OCI-LY1 (cell line): ENCODE measurements at regions not wholly inside any gene's neighbourhood (a gene's known extent, or its start where the extent isn't known, plus 50 kb on each side); places are given as distances from the start of the nearest gene placed in this dataset.

Source experiments
- H2AFZ ChIP-seq: fragments of 200-600 bp; sonication (generic), shearing (Covaris generic); 2 replicates; pipeline ENCODE4 v1.6.0; 2014; ENCODE audit warnings: antibody characterized with exemption, mild to moderate bottlenecking, low read length
- H3F3A ChIP-seq: fragments of 200-600 bp; sonication (generic), shearing (Covaris generic); 2 replicates; pipeline ENCODE4 v1.6.0; 2014; ENCODE audit warnings: mild to moderate bottlenecking, antibody characterized with exemption, low read length, moderate library complexity; ENCODE audit not compliant: insufficient read depth
- H3K27ac ChIP-seq: fragments of 200-600 bp; sonication (generic); 2 replicates; pipeline ENCODE4 v1.5.1; 2014; ENCODE audit warnings: low read length, mixed run types, mild to moderate bottlenecking, low read depth; ENCODE audit not compliant: poor library complexity, severe bottlenecking
- H3K27me3 ChIP-seq: fragments of 200-600 bp; sonication (generic); 2 replicates; pipeline ENCODE4 v1.6.0; 2014; ENCODE audit warnings: antibody characterized with exemption, mild to moderate bottlenecking, low read length, moderate library complexity; ENCODE audit not compliant: insufficient read depth
- H3K36me3 ChIP-seq: fragments of 200-600 bp; sonication (generic); 2 replicates; pipeline ENCODE4 v1.6.1; 2014; ENCODE audit warnings: mild to moderate bottlenecking, antibody characterized with exemption, low read length, moderate library complexity, mixed read lengths; ENCODE audit not compliant: insufficient read depth
- H3K4me1 ChIP-seq: fragments of 200-600 bp; sonication (generic); 2 replicates; pipeline ENCODE4 v1.5.1; 2014; ENCODE audit warnings: mild to moderate bottlenecking, low read length, moderate library complexity; ENCODE audit not compliant: insufficient read depth, severe bottlenecking
- H3K4me2 ChIP-seq: fragments of 200-600 bp; sonication (generic), shearing (Covaris generic); 2 replicates; pipeline ENCODE4 v1.6.1; 2014; ENCODE audit warnings: low read length
- H3K4me3 ChIP-seq: fragments of 200-600 bp; sonication (generic); 2 replicates; pipeline ENCODE4 v1.5.1; 2014; ENCODE audit warnings: low read length, low read depth, mild to moderate bottlenecking, mixed read lengths; ENCODE audit not compliant: poor library complexity, severe bottlenecking
- H3K79me2 ChIP-seq: fragments of 200-600 bp; shearing (Covaris generic); 2 replicates; pipeline ENCODE4 v1.6.1; 2016; ENCODE audit warnings: mixed run types, low read length, mixed read lengths; ENCODE audit not compliant: insufficient read depth
- H3K9ac ChIP-seq: fragments of 200-600 bp; sonication (generic), shearing (Covaris generic); 2 replicates; pipeline ENCODE4 v1.6.1; 2014; ENCODE audit warnings: mild to moderate bottlenecking, low read length, mixed read lengths
- H3K9me2 ChIP-seq: fragments of 200-600 bp; sonication (generic), shearing (Covaris generic); 2 replicates; pipeline ENCODE4 v1.6.1; 2014; ENCODE audit warnings: low read depth, mild to moderate bottlenecking, low read length, mixed read lengths
- H3K9me3 ChIP-seq: fragments of 200-600 bp; shearing (Covaris generic); 2 replicates; pipeline ENCODE4 v1.6.1; 2014; ENCODE audit warnings: low read length, mixed read lengths
- H4K20me1 ChIP-seq: fragments of 200-600 bp; sonication (generic), shearing (Covaris generic); 2 replicates; pipeline ENCODE4 v1.6.0; 2016; ENCODE audit warnings: mild to moderate bottlenecking, low read length; ENCODE audit not compliant: insufficient read depth
- CTCF ChIP-seq: fragments of 200-600 bp; sonication (generic), shearing (Covaris generic); IDR thresholded peaks from 2 replicates; pipeline ENCODE4 v1.5.1; 2017; ENCODE audit warnings: mild to moderate bottlenecking, antibody characterized with exemption, low read length, moderate library complexity, mixed read lengths
- EZH2 ChIP-seq: fragments of 200-600 bp; sonication (generic), shearing (Covaris generic); IDR thresholded peaks from 2 replicates; pipeline ENCODE4 v1.8.0; 2017; ENCODE audit warnings: borderline replicate concordance, mixed run types, mild to moderate bottlenecking, antibody characterized with exemption, low read length, moderate library complexity, mixed read lengths

GRCh38 chr12:23262670-23263069 is 637.7 kb downstream of the ETNK1 start:
- Histone ChIP-seq H3K36me3 (no peaks in the 10 kb centered on the region), H3K27ac (no peak overlapping the region), H3K79me2 (no peaks in the 10 kb centered on the region), H3K9me3 (no peaks in the 10 kb centered on the region), H3F3A (no peaks in the 10 kb centered on the region), H4K20me1 (no peaks in the 10 kb centered on the region), H3K9me2 (no peaks in the 10 kb centered on the region), H3K27me3 (no peaks in the 10 kb centered on the region), H3K4me1 (no peaks in the 10 kb centered on the region), H3K9ac (no peak overlapping the region), H3K4me3 (no peak overlapping the region), H2AFZ (no peak overlapping the region), H3K4me2 (no peak overlapping the region)
- TF ChIP-seq EZH2 (no peak), CTCF (no peak)

GRCh38 chr12:23277831-23278230 is 652.9 kb downstream of the ETNK1 start:
- H3K9me3 ChIP-seq: no peaks in the 10 kb centered on the region
- no peaks in the 10 kb centered on the region for H3K4me1 ChIP-seq
- no peaks in the 10 kb centered on the region for H3K36me3 ChIP-seq

GRCh38 chr12:23281295-23281694 is 656.3 kb downstream of the ETNK1 start:
- no peak for TF ChIP-seq EZH2
- no peak for TF ChIP-seq CTCF
- H3K4me3 ChIP-seq: no peak overlapping the region
- no peaks in the 10 kb centered on the region for H3K9me2 ChIP-seq
- no peaks in the 10 kb centered on the region for H3K27me3 ChIP-seq
- H3K4me1 ChIP-seq: no peaks in the 10 kb centered on the region
- no peak overlapping the region for H2AFZ ChIP-seq
- no peaks in the 10 kb centered on the region for H3K9me3 ChIP-seq
- H3K4me2 ChIP-seq: no peak overlapping the region
- H3K79me2 ChIP-seq: no peaks in the 10 kb centered on the region
- H3K27ac ChIP-seq: no peak overlapping the region
- no peaks in the 10 kb centered on the region for H4K20me1 ChIP-seq
- no peaks in the 10 kb centered on the region for H3K36me3 ChIP-seq
- H3K9ac ChIP-seq: no peak overlapping the region
- no peaks in the 10 kb centered on the region for H3F3A ChIP-seq

More at GRCh38 chr12:23277831-23278230, 652.9 kb downstream of the ETNK1 start:
- Histone ChIP-seq H2AFZ (no peak overlapping the region), H3K79me2 (no peaks in the 10 kb centered on the region), H3K9me2 (no peaks in the 10 kb centered on the region), H3K4me2 (no peak overlapping the region), H3F3A (no peaks in the 10 kb centered on the region), H3K27ac (no peak overlapping the region), H3K9ac (no peak overlapping the region), H3K4me3 (no peak overlapping the region), H4K20me1 (no peaks in the 10 kb centered on the region), H3K27me3 (no peaks in the 10 kb centered on the region)
- TF ChIP-seq CTCF (no peak), EZH2 (no peak)
